ENCODE measurements at regions not wholly inside any gene's neighbourhood (a gene's known extent, or its start where the extent isn't known, plus 50 kb on each side); places are given as distances from the start of the nearest gene placed in this dataset.
"Not testable (repeated sequence)": the region's sequence is repeated elsewhere in the genome, so short reads cannot be mapped to it uniquely, and the experiment has no call there.

- DNase-seq = no peak
Measured at GRCh38 chr11:29482510-29482909, 534.3 kb downstream of the KCNA4 start.

DNA sequence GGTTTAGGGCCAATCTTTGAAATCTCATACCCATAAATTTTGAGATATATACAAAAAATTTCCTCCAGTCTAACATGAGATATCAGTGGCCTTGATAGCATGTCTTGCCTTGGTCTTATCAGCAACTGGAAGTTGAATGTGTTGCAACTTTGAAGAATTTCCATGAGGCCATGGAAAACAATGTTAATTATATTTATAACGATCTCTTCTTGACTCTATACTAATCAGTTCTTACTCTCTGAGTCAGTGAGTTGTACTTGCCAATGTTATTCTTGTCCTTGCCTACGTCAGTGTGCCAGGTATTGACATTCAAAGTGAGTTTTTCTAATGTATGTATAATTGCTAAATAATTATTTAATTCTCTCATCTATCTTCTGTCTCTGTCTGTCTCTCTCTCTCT, 535.1 kb downstream of the KCNA4 start:
- no peak for DNase-seq

GRCh38 chr11:29480981-29481380, 535.8 kb downstream of the KCNA4 start:
- DNase-seq = no peak

- peak; percentile 12 for DNase-seq
Measured at GRCh38 chr11:29458252-29458651, 558.6 kb downstream of the KCNA4 start.

- peak; percentile 52 for DNase-seq
Measured at GRCh38 chr11:29452146-29452545, 564.7 kb downstream of the KCNA4 start.

GRCh38 chr11:29449281-29450074, 567.4 kb downstream of the KCNA4 start:
- DNase-seq = no peak

- peak; percentile 64 for DNase-seq
Measured at GRCh38 chr11:29448246-29448877, 568.5 kb downstream of the KCNA4 start.

- DNase-seq = no peak
Measured at GRCh38 chr11:29447821-29448220, 569.0 kb downstream of the KCNA4 start.

DNA sequence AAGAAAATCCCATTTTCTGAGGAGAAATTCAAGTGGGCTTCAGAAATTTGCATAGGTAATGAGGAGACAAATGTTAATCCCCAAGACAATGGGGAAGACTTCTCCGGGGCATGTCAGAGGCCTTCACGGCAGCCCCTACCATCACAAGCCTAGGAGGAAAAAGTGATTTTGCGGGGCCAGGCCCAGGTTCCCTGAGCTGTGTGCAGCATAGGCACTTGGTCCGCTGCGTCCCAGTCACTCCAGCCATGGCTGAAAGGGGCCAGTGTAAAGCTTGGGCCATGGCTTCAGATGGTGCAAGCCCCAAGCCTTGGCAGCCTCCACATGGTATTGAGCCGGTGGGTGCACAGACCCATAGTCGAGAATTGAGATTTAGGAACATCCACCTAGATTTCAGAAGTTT, 570.7 kb downstream of the KCNA4 start:
- no peak for DNase-seq

DNA sequence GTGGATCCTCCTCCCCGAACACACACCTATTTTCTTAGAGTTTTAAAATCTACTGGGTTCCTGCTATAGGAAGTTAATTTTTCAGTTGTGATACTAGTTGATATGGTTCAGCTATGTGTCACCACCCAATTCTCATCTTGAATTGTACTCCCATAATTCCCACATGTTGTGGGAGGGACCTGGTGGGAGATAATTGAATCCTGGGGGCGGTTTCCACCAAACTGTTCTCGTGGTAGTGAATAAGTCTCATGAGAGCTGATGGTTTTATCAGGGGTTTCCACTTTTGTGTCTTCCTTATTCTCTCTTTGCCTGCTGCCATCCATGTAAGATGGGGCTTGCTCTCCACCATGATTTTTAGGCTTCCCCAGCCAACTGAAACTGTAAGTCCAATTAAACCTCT, 571.6 kb downstream of the KCNA4 start:
- not testable (repeated sequence) for DNase-seq

GRCh38 chr11:29438815-29439214, 578.0 kb downstream of the KCNA4 start:
- no peak for DNase-seq

GRCh38 chr11:29435421-29435820, 581.4 kb downstream of the KCNA4 start:
- DNase-seq = no peak

- DNase-seq = peak; percentile 76
Measured at GRCh38 chr11:29432719-29433325, 584.0 kb downstream of the KCNA4 start.

- no peak for DNase-seq
Measured at GRCh38 chr11:29405305-29405704, 611.5 kb downstream of the KCNA4 start.

DNA sequence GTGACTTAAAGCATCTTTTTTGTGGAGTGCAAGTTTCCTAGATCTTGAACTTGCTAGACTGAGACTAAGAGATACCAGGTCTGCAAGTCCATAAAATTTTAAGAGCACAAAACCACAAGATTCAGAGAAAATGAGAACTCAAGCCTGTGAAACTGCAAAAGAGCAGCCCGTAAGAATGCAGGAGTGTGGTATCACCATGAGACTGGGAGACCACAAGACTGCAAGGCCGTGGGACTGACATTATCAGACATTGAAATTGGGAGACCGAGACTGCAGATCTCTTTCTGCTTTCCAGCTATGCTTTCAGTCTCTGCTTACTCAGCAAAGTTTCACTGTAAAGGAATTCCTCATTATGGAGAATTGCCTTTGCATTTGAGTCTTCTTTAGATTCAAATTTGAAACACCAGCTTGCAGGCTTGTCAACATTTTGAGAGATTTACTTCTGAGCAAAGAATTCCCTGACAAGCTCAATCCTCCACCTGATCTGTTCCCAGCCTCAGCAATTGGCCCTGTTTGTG, 621.2 kb downstream of the KCNA4 start:
- DNase-seq = no peak

DNA sequence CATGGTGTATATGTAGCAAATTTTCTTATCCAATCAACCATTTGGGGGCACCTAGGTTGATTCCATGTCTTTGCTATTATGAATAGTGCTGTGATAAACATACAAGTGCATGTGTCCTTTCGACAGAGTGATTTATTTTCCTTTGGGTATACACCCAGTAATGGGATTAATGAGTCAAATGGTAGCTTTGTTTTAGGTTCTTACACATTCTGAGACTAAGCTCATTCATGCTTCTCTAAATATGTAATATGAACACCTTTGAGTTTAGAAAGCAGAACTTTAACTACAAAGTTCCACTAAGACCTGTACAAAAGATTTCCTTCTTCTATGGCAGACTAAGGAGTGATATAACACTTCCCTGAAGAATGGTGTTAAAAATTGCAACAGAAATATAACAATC, 627.0 kb downstream of the KCNA4 start:
- no peak for DNase-seq

DNA sequence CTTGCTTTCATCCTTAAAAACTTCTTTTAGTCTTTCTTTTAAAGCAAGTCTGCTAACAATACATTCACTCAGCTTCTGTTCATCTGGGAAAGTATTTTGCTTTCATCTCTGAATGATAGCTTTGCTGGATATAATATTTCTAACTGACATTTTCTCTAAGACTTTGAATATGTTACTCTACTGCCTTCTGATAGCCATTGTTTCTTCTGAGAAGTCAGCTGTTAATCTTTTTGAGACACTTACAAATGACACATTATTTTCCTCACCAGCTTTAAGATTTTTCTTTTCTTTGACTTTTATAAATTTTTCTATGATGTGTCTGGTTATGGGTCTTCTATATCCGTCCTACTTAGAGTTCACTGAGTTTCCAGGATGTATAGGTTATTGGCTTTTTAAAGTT, 643.1 kb downstream of the KCNA4 start:
- DNase-seq = no peak

DNA sequence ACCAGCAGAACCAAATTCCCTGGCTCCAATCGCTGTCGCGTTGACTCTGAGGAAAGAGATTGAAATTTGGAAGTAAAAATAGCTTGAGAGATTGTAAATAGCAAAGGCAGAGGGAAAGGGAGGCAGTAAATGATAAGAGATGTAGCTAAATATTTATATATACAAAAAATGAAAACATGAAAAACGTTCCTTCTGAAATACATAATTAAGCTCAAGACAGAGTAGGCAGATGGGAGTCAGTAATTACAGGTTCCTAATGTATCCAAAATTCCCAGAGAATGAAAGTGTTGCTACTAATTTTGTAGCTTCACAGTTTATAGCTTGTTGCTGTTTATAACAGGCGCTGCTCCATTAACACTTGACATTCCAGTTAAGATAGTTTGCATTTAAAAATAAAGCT, 648.7 kb downstream of the KCNA4 start:
- no peak for DNase-seq

DNA sequence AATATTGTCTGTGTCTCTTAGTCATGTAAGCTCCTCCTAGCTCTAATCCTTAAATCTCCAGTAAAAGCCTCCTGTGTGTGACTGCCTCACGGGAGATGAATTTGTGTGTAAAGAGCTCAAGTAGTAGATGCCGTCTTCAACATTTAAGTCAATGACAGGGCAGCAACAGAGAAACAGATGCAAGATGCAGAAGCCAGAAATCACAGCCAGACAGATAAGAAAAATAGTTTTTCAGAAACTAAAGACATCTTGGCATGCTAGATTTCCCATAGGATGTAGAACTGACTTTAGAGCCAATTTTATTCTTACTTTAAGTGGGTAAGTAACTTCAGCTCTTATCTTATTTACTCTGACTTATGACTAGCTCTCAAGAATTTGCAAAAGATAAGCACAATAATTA, 652.8 kb downstream of the KCNA4 start:
- no peak for DNase-seq

DNA sequence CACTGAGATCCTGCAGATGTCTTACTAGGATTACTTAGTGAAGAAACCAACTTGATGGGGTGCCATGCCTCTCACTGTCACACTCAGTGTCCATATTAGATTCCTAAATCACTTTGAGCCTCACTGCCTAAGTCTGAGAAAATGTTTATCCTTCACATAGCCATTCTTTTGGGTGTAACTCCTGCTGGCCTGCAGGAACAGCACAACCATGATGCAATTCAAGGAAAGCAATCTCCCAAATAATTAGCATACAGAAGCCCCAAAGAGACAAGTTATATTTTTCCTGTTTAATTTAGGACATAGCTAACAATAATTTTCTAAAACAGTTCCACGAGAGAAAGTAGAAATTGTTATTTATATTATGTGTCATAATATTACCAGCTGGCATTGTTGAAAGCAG, 655.5 kb downstream of the KCNA4 start:
- no peak for DNase-seq

DNA sequence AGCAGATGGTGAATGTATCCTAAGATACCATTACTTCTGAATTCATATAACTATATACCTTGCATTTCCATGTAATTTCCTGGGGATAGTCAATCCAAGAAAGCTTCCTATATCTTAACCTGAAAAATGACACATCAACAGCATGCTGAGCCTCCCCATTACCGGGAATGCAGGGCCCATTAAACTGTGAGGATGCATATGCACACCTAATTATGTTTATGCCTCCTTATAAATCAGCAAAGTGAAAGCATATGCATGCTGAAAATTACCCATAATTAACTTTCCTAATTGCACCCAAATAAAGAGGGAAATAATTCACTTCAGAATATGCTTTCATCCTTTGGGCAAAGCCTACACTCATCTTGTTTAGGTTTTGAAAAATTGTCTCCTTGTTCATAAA, 663.0 kb downstream of the KCNA4 start:
- no peak for DNase-seq

GRCh38 chr11:29352273-29352795, 664.5 kb downstream of the KCNA4 start:
- DNase-seq = no peak

DNA sequence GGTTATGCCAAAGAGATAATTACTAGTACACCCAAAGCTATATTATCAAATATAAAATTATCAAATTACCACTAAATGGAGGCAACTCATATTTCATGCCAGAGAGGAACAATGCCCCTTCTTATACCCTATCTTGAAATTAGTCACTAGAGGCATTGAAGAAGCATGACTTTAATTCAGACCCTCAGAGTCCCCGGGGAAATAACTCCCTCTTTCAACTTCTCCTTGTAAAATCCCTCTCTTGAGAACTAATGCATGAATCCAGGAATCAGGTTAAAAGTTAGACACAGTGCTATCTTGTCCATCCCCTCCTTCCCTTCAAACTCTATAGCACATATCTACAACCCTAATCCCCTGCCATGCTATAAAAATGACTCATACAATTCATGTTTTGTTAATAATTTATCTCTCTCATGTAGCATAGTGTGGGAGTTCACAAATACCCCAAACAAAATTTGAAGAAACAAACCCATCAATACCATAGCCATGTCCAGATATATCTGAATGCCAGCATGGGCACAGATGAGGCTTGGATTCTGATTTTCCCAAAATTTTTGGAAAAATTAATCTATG, 665.4 kb downstream of the KCNA4 start:
- no peak for DNase-seq

Measured in eye (tissue), 1 donor.